ENCODE measurements at regions not wholly inside any gene's neighbourhood (a gene's known extent, or its start where the extent isn't known, plus 50 kb on each side); places are given as distances from the start of the nearest gene placed in this dataset.

DNA sequence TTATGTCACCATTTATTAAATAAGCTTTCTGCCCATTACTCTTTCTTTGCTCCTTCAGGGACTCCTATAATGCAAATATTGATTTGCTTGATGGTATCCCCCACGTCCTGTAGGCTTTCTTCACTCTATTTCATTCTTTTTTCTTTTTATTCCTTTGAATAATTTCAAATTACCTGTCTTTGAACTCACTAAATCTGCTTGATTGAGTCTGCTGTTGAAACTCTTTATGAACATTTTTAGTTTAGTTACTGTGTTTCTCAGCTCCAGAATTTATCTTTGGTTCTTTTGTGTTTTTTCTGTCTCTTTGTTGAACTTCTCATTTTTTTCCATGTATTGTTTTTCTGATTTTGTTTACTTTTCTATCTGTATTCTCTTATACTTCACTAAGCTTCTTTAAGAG is 254.4 kb upstream of the CCL2 start:
- Mint-ChIP-seq H3K36me3 (ENCODE audit: insufficient read depth, unreplicated experiment) (no peaks in the 10 kb centered on the region), H3K9me3 (ENCODE audit: unreplicated experiment) (no peaks in the 10 kb centered on the region), H3K4me1 (ENCODE audit: low read depth, unreplicated experiment) (no peaks in the 10 kb centered on the region), H3K27ac (ENCODE audit: unreplicated experiment) (no peak overlapping the region), H3K27me3 (ENCODE audit: insufficient read depth, unreplicated experiment) (peaks cover 8% of the 10 kb centered on the region), H3K4me3 (ENCODE audit: unreplicated experiment) (no peak overlapping the region)
- BruUV-seq (replicated peaks), result no TSS peak
- Histone ChIP-seq H3K27me3 (replicated peaks; ENCODE audit: control insufficient read depth, insufficient read depth, low read length) (no peaks in the 10 kb centered on the region), H3K9me3 (peaks cover 7% of the 10 kb centered on the region), H3K4me3 (ENCODE audit: low read depth, low read length) (no peak overlapping the region), H3K36me3 (ENCODE audit: control insufficient read depth, insufficient read depth, low read length) (no peaks in the 10 kb centered on the region), H3K4me1 (no peaks in the 10 kb centered on the region)
- TF ChIP-seq, protein P1, sequence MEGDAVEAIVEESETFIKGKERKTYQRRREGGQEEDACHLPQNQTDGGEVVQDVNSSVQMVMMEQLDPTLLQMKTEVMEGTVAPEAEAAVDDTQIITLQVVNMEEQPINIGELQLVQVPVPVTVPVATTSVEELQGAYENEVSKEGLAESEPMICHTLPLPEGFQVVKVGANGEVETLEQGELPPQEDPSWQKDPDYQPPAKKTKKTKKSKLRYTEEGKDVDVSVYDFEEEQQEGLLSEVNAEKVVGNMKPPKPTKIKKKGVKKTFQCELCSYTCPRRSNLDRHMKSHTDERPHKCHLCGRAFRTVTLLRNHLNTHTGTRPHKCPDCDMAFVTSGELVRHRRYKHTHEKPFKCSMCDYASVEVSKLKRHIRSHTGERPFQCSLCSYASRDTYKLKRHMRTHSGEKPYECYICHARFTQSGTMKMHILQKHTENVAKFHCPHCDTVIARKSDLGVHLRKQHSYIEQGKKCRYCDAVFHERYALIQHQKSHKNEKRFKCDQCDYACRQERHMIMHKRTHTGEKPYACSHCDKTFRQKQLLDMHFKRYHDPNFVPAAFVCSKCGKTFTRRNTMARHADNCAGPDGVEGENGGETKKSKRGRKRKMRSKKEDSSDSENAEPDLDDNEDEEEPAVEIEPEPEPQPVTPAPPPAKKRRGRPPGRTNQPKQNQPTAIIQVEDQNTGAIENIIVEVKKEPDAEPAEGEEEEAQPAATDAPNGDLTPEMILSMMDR (IDR thresholded peaks at IDR 0.05; ENCODE audit: insufficient read depth in 1 of 2, low read depth in 1 of 2, low read length in 1 of 2, severe bottlenecking in 1 of 2, unreplicated experiment in 1 of 2), result no peak
- no peak for DNase-seq
- intact Hi-C loops (cut with micrococcal nuclease; ENCODE audit: unreplicated experiment), result no loop called here
- POLR2A ChIA-PET, result no interaction called here
- CTCF ChIA-PET, result no interaction called here

DNA sequence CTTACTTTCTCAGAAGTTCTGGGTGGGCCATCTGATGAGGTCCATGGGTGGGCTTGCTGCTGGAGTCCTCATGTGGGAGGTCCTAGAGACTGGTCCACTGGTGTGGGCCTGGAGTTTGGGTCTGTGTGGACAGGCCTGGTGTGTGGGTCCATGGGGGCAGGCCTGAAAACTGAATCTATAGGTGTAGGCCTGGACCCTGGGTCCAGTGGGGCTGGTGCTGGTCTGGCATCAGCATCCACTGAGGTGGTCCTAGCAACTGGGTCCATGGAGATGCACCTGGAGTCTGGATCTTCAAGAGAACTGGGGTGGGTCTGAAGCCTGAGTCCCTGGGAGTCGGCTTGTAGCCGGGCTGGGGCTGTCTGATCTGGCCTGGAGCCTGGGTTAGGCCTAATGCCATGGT is 253.8 kb upstream of the CCL2 start:
- no TSS peak for BruUV-seq (replicated peaks)
- H3K4me1 Mint-ChIP-seq (ENCODE audit: low read depth, unreplicated experiment), result no peaks in the 10 kb centered on the region
- H3K27me3 ChIP-seq (replicated peaks; ENCODE audit: control insufficient read depth, insufficient read depth, low read length), result no peaks in the 10 kb centered on the region; the same call in 1 of the 2 replicates
- peaks cover 11% of the 10 kb centered on the region for H3K27me3 Mint-ChIP-seq (ENCODE audit: insufficient read depth, unreplicated experiment)
- H3K4me3 ChIP-seq (ENCODE audit: low read depth, low read length), result no peak overlapping the region
- no peaks in the 10 kb centered on the region for H3K36me3 ChIP-seq (ENCODE audit: control insufficient read depth, insufficient read depth, low read length)
- no peak overlapping the region for H3K27ac Mint-ChIP-seq (ENCODE audit: unreplicated experiment)
- CTCF ChIA-PET, result no interaction called here
- intact Hi-C loops (cut with micrococcal nuclease; ENCODE audit: unreplicated experiment), result no loop called here
- no peaks in the 10 kb centered on the region for H3K36me3 Mint-ChIP-seq (ENCODE audit: insufficient read depth, unreplicated experiment)
- peaks cover 7% of the 10 kb centered on the region for H3K9me3 ChIP-seq
- no peak for DNase-seq
- no peak overlapping the region for H3K4me3 Mint-ChIP-seq (ENCODE audit: unreplicated experiment)
- POLR2A ChIA-PET, result no interaction called here
- H3K9me3 Mint-ChIP-seq (ENCODE audit: unreplicated experiment), result no peaks in the 10 kb centered on the region
- TF ChIP-seq, protein P1 (IDR thresholded peaks at IDR 0.05; ENCODE audit: insufficient read depth in 1 of 2, low read depth in 1 of 2, low read length in 1 of 2, severe bottlenecking in 1 of 2, unreplicated experiment in 1 of 2), result no peak
- H3K4me1 ChIP-seq, result no peaks in the 10 kb centered on the region

- POLR2A ChIA-PET, result no interaction called here
- Mint-ChIP-seq H3K9me3 (ENCODE audit: unreplicated experiment) (no peaks in the 10 kb centered on the region), H3K4me1 (ENCODE audit: low read depth, unreplicated experiment) (no peaks in the 10 kb centered on the region), H3K4me3 (ENCODE audit: unreplicated experiment) (no peak overlapping the region), H3K36me3 (ENCODE audit: insufficient read depth, unreplicated experiment) (no peaks in the 10 kb centered on the region), H3K27ac (ENCODE audit: unreplicated experiment) (no peak overlapping the region), H3K27me3 (ENCODE audit: insufficient read depth, unreplicated experiment) (peaks cover 11% of the 10 kb centered on the region)
- TF ChIP-seq, protein P1 (IDR thresholded peaks at IDR 0.05; ENCODE audit: insufficient read depth in 1 of 2, low read depth in 1 of 2, low read length in 1 of 2, severe bottlenecking in 1 of 2, unreplicated experiment in 1 of 2), result no peak
- H3K9me3 ChIP-seq, result no peaks in the 10 kb centered on the region
- no peak overlapping the region for H3K4me3 ChIP-seq (ENCODE audit: low read depth, low read length)
- H3K36me3 ChIP-seq (ENCODE audit: control insufficient read depth, insufficient read depth, low read length), result no peaks in the 10 kb centered on the region
- DNase-seq, result no peak
- BruUV-seq (replicated peaks), result no TSS peak
- H3K27me3 ChIP-seq (replicated peaks; ENCODE audit: control insufficient read depth, insufficient read depth, low read length), result no peaks in the 10 kb centered on the region; the same call in none of the 2 replicates
- CTCF ChIA-PET, result no interaction called here
- intact Hi-C loops (cut with micrococcal nuclease; ENCODE audit: unreplicated experiment), result no loop called here
- no peaks in the 10 kb centered on the region for H3K4me1 ChIP-seq
These were observed 249.0 kb upstream of the CCL2 start for GRCh38 chr17:34006126-34006525.
